ENCODE measurements at regions not wholly inside any gene's neighbourhood (a gene's known extent, or its start where the extent isn't known, plus 50 kb on each side); places are given as distances from the start of the nearest gene placed in this dataset.

DNA sequence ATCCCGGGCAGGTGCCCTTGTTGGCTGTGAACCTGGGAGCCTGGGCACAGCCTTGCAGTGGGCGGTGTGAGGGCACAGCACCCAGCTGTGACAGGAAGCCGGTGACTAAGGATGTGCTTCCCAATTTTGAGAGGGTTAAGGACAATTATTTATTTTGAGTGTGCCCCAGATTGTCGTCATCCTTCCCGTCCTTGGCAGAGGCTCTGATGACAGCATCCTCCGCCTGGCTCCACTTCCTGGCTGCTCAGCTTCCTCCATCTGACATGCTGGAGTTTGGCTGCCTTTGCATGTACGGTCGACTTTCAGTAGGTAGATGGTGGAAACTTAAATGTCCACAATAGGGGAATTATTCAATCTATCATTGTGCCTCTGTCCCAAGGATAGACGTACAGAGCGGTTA, 282.4 kb upstream of the EEF2KMT start:
- TF ChIP-seq, protein P1, sequence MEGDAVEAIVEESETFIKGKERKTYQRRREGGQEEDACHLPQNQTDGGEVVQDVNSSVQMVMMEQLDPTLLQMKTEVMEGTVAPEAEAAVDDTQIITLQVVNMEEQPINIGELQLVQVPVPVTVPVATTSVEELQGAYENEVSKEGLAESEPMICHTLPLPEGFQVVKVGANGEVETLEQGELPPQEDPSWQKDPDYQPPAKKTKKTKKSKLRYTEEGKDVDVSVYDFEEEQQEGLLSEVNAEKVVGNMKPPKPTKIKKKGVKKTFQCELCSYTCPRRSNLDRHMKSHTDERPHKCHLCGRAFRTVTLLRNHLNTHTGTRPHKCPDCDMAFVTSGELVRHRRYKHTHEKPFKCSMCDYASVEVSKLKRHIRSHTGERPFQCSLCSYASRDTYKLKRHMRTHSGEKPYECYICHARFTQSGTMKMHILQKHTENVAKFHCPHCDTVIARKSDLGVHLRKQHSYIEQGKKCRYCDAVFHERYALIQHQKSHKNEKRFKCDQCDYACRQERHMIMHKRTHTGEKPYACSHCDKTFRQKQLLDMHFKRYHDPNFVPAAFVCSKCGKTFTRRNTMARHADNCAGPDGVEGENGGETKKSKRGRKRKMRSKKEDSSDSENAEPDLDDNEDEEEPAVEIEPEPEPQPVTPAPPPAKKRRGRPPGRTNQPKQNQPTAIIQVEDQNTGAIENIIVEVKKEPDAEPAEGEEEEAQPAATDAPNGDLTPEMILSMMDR (IDR thresholded peaks at IDR 0.05; ENCODE audit: low read depth, low read length, poor library complexity, severe bottlenecking), result no peak
- TF ChIP-seq EZH2phosphoT487 (IDR thresholded peaks at IDR 0.05; ENCODE audit: borderline replicate concordance, low read length), result no peak
